ENCODE measurements at regions not wholly inside any gene's neighbourhood (a gene's known extent, or its start where the extent isn't known, plus 50 kb on each side); places are given as distances from the start of the nearest gene placed in this dataset.
A peak's percentile ranks its signal among the peaks of the same experiment; 100 is the strongest.

- TF ChIP-seq CTCF (IDR thresholded peaks at IDR 0.05) (peak in 2 of 4 experiments; percentile 54 to 57), POLR2AphosphoS5 (IDR thresholded peaks at IDR 0.05) (peak; percentile 96), POLR2A (IDR thresholded peaks at IDR 0.05) (peak; percentile 79 to 85), EP300 (IDR thresholded peaks at IDR 0.05) (no peak)
These were observed 231.7 kb upstream of the SERP2 start for GRCh38 chr13:44141725-44142539.
